OCI-LY3 (cell line): ENCODE measurements at regions not wholly inside any gene's neighbourhood (a gene's known extent, or its start where the extent isn't known, plus 50 kb on each side); places are given as distances from the start of the nearest gene placed in this dataset.

Experiments used
- H2AFZ ChIP-seq: fragments of 200-600, 300-600 bp; shearing (Covaris generic); 2 replicates; pipeline ENCODE4 v1.6.0; 2014; ENCODE audit warnings: antibody characterized with exemption, low read depth, low read length
- H3K27ac ChIP-seq: fragments of 200-600, 300-600 bp; sonication (generic); 2 replicates; pipeline ENCODE4 v1.5.1; 2014; ENCODE audit warnings: mild to moderate bottlenecking, low read length, moderate library complexity, mixed read lengths
- H3K27me3 ChIP-seq: fragments of 200-600, 300-600 bp; sonication (generic); 2 replicates; pipeline ENCODE4 v1.6.1; 2014; ENCODE audit warnings: low read depth, low read length, mixed read lengths
- H3K36me3 ChIP-seq: fragments of 200-600, 300-600 bp; sonication (generic); replicated peaks from 2 replicates; pipeline ENCODE3; 2014; ENCODE audit warnings: low read depth, low read length, mixed read lengths
- H3K4me1 ChIP-seq: fragments of 300-600, 200-600 bp; sonication (generic); 2 replicates; pipeline ENCODE4 v1.6.1; 2014; ENCODE audit warnings: low read length, mixed read lengths
- H3K4me2 ChIP-seq: fragments of 200-600, 300-600 bp; sonication (generic); 2 replicates; pipeline ENCODE4 v1.6.1; 2014; ENCODE audit warnings: low read length, mixed read lengths
- H3K4me3 ChIP-seq: fragments of 300-600, 200-600 bp; sonication (generic); 2 replicates; pipeline ENCODE4 v1.5.1; 2014; ENCODE audit warnings: antibody characterized with exemption, mild to moderate bottlenecking, low read length, moderate library complexity
- H3K79me2 ChIP-seq: fragments of 300-600, 200-600 bp; shearing (Covaris generic); 2 replicates; pipeline ENCODE4 v1.6.1; 2014; ENCODE audit warnings: mild to moderate bottlenecking, low read length, mixed read lengths
- H3K9ac ChIP-seq: fragments of 300-600, 200-600 bp; shearing (Covaris generic); 2 replicates; pipeline ENCODE4 v1.6.0; 2014; ENCODE audit warnings: mild to moderate bottlenecking, low read length, moderate library complexity
- H3K9me3 ChIP-seq: fragments of 200-600, 300-600 bp; shearing (Covaris generic); 2 replicates; pipeline ENCODE4 v1.6.1; 2014; ENCODE audit warnings: low read length, mixed read lengths; ENCODE audit not compliant: insufficient read depth
- H4K20me1 ChIP-seq: fragments of 200-600, 300-600 bp; sonication (generic); 2 replicates; pipeline ENCODE4 v1.6.1; 2016; ENCODE audit warnings: low read length, mixed read lengths; ENCODE audit not compliant: insufficient read depth
- EZH2phosphoT487 ChIP-seq: fragments of 200-600 bp; shearing (Covaris generic); IDR thresholded peaks from 2 replicates; pipeline ENCODE4 v1.6.1; 2018; ENCODE audit warnings: antibody characterized with exemption, mixed run types, low read depth
- TF ChIP-seq, protein P1 (sequence below): fragments of 200-600, 300-600 bp; sonication (generic); IDR thresholded peaks from 2 replicates; pipeline ENCODE4 v1.5.1; 2014; ENCODE audit warnings: antibody characterized with exemption, low read length, low read depth

DNA sequence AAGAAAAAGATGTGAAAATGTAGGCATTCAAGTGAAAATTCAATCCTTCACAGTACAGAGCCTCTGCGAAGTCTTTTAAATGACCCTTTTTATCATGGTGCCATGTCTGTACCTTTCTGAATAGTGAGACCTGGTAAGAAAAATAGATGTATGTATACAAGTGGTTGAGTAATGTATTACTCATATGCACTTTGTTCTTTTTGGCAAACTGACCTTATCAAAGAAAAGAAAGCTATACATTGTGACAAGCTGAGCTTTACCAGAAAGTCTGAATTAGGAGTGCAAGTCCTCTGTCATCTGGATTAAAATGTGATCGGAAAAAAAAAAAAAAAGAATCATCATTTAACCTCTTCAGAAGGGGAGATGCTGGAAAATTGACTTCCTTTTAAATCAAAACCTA lies 356.4 kb upstream of the CCNH start:
- TF ChIP-seq, protein P1, sequence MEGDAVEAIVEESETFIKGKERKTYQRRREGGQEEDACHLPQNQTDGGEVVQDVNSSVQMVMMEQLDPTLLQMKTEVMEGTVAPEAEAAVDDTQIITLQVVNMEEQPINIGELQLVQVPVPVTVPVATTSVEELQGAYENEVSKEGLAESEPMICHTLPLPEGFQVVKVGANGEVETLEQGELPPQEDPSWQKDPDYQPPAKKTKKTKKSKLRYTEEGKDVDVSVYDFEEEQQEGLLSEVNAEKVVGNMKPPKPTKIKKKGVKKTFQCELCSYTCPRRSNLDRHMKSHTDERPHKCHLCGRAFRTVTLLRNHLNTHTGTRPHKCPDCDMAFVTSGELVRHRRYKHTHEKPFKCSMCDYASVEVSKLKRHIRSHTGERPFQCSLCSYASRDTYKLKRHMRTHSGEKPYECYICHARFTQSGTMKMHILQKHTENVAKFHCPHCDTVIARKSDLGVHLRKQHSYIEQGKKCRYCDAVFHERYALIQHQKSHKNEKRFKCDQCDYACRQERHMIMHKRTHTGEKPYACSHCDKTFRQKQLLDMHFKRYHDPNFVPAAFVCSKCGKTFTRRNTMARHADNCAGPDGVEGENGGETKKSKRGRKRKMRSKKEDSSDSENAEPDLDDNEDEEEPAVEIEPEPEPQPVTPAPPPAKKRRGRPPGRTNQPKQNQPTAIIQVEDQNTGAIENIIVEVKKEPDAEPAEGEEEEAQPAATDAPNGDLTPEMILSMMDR = no peak
- no peak for TF ChIP-seq EZH2phosphoT487
- no peaks in the 10 kb centered on the region for H3K4me1 ChIP-seq
- no peak overlapping the region for H3K27ac ChIP-seq
- H3K36me3 ChIP-seq = no peaks in the 10 kb centered on the region
- H3K27me3 ChIP-seq = no peaks in the 10 kb centered on the region
- no peaks in the 10 kb centered on the region for H3K79me2 ChIP-seq
- H4K20me1 ChIP-seq = no peaks in the 10 kb centered on the region
- H3K4me2 ChIP-seq = no peak overlapping the region
- H3K4me3 ChIP-seq = no peak overlapping the region
- H3K9me3 ChIP-seq = no peaks in the 10 kb centered on the region
- no peak overlapping the region for H3K9ac ChIP-seq
- H2AFZ ChIP-seq = no peak overlapping the region

DNA sequence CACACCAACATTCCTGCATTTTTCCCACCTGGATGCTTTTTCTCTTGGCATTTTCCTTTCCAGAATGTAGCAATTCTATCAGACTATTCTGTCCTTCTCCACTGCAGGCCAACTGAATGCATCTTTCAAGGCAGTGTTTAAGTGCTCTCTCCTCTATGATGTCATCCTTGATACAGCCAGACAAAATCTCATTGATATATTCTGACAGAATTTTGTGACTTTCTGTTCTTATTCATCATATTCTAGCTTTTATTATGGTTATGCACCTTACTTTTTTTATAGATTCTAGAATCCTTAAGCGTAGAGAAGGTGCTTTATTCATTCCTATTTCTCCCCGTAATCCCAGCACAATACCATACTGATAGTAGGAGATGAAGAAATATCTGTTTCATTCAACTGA lies 355.5 kb upstream of the CCNH start:
- TF ChIP-seq, protein P1 = no peak
- TF ChIP-seq EZH2phosphoT487 = no peak
- Histone ChIP-seq H2AFZ (no peak overlapping the region), H3K9ac (no peak overlapping the region), H3K27me3 (no peaks in the 10 kb centered on the region), H3K4me3 (no peak overlapping the region), H3K9me3 (no peaks in the 10 kb centered on the region), H3K36me3 (no peaks in the 10 kb centered on the region), H4K20me1 (no peaks in the 10 kb centered on the region), H3K4me2 (no peak overlapping the region), H3K4me1 (no peaks in the 10 kb centered on the region), H3K79me2 (no peaks in the 10 kb centered on the region), H3K27ac (no peak overlapping the region)

DNA sequence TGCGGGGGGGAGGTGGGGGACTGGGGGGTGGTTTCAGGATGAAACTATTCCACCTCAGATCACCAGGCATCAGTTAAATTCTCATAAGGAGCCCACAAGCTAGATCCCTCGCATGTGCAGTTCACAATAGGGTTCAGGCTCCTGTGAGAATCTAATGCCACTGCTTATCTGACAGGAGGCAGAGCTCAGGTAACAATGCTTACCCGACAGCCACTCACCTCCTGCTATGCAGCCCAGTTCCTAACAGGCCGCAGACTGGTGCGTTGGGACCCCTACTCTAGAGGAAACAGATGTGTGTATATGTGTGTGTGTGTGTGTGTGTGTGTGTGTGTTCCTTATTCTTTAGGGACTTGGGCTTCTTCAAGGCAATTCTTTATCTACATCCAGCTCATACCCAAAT lies 352.3 kb upstream of the CCNH start:
- H2AFZ ChIP-seq = no peak overlapping the region
- no peak overlapping the region for H3K4me2 ChIP-seq
- no peak overlapping the region for H3K27ac ChIP-seq
- H3K4me3 ChIP-seq = no peak overlapping the region
- no peaks in the 10 kb centered on the region for H3K79me2 ChIP-seq
- no peaks in the 10 kb centered on the region for H3K4me1 ChIP-seq
- H3K36me3 ChIP-seq = no peaks in the 10 kb centered on the region
- no peaks in the 10 kb centered on the region for H4K20me1 ChIP-seq
- no peaks in the 10 kb centered on the region for H3K27me3 ChIP-seq
- no peaks in the 10 kb centered on the region for H3K9me3 ChIP-seq
- no peak for TF ChIP-seq EZH2phosphoT487
- TF ChIP-seq, protein P1 = no peak
- H3K9ac ChIP-seq = no peak overlapping the region

DNA sequence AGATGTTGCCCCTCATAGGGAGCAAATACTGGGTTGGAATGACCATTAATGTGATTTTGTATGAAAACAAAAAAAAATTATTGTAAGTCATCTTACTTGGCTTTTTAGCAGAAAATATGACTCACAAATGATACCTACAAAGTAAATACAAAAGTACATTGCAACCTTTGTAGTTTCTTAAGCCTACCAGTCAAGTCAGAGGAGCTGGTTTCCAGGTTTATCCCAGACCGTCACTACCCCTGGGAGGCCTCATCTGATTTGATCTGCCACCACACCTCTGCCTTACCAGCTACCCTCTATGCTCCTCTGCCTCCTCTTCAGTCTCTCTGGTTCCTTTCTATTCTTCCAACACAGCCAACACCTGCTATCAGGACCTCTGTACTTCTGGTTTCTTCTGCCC lies 349.9 kb upstream of the CCNH start:
- H3K4me1 ChIP-seq = no peaks in the 10 kb centered on the region
- H3K27me3 ChIP-seq = no peaks in the 10 kb centered on the region
- H3K4me3 ChIP-seq = no peak overlapping the region
- no peak overlapping the region for H2AFZ ChIP-seq
- H3K9ac ChIP-seq = no peak overlapping the region
- H3K27ac ChIP-seq = no peak overlapping the region
- H3K9me3 ChIP-seq = no peaks in the 10 kb centered on the region
- H3K4me2 ChIP-seq = no peak overlapping the region
- H4K20me1 ChIP-seq = no peaks in the 10 kb centered on the region
- H3K79me2 ChIP-seq = no peaks in the 10 kb centered on the region
- TF ChIP-seq, protein P1 = no peak
- TF ChIP-seq EZH2phosphoT487 = no peak
- H3K36me3 ChIP-seq = no peaks in the 10 kb centered on the region
